Activated CD4-positive, alpha-beta T cell treated with anti-CD3 and anti-CD28 coated beads for 48 hours (primary cell): ENCODE measurements at regions not wholly inside any gene's neighbourhood (a gene's known extent, or its start where the extent isn't known, plus 50 kb on each side); places are given as distances from the start of the nearest gene placed in this dataset.
A peak's percentile ranks its signal among the peaks of the same experiment; 100 is the strongest.

Experiments
- DNase-seq: peaks from one replicate; pipeline ENCODE4 v3.0.0-alpha.2; 2020

GRCh38 chr6:118761645-118762044 lies 110.3 kb upstream of the CEP85L start:
- no peak for DNase-seq

- no peak for DNase-seq
Observed at GRCh38 chr6:118758946-118759345, 107.6 kb upstream of the CEP85L start.

- peak; percentile 16 for DNase-seq
Observed at GRCh38 chr6:118755941-118756646, 104.7 kb upstream of the CEP85L start.

- no peak for DNase-seq
Observed at GRCh38 chr6:118752803-118753202, 101.4 kb upstream of the CEP85L start.

- no peak for DNase-seq
Observed at GRCh38 chr6:118751072-118751471, 99.7 kb upstream of the CEP85L start.

GRCh38 chr6:118750143-118750542 lies 98.8 kb upstream of the CEP85L start:
- no peak for DNase-seq

GRCh38 chr6:118748311-118749062 lies 97.1 kb upstream of the CEP85L start:
- no peak for DNase-seq

GRCh38 chr6:118746825-118747174 lies 95.4 kb upstream of the CEP85L start:
- no peak for DNase-seq

GRCh38 chr6:118746145-118746824 lies 94.9 kb upstream of the CEP85L start:
- DNase-seq: no peak

- no peak for DNase-seq
Observed at GRCh38 chr6:118745156-118745555, 93.8 kb upstream of the CEP85L start.

- no peak for DNase-seq
Observed at GRCh38 chr6:118744261-118744941, 93.0 kb upstream of the CEP85L start.

GRCh38 chr6:118743746-118744145 lies 92.4 kb upstream of the CEP85L start:
- DNase-seq: no peak

- DNase-seq: no peak
Observed at GRCh38 chr6:118740372-118740771, 89.0 kb upstream of the CEP85L start.

GRCh38 chr6:118739696-118740353 lies 88.4 kb upstream of the CEP85L start:
- DNase-seq: no peak

- no peak for DNase-seq
Observed at GRCh38 chr6:118736440-118736839, 85.0 kb upstream of the CEP85L start.

- no peak for DNase-seq
Observed at GRCh38 chr6:118735320-118735719, 83.9 kb upstream of the CEP85L start.

GRCh38 chr6:118725944-118726343 lies 74.6 kb upstream of the CEP85L start:
- peak; percentile 83 for DNase-seq

GRCh38 chr6:118724211-118724610 lies 72.8 kb upstream of the CEP85L start:
- DNase-seq: no peak

GRCh38 chr6:118722829-118723813 lies 71.7 kb upstream of the CEP85L start:
- no peak for DNase-seq

- DNase-seq: no peak
Observed at GRCh38 chr6:118720125-118720473, 68.7 kb upstream of the CEP85L start.

GRCh38 chr6:118719351-118720124 lies 68.1 kb upstream of the CEP85L start:
- DNase-seq: peak; percentile 55
